Transverse colon (tissue), 4 donors: ENCODE measurements at regions not wholly inside any gene's neighbourhood (a gene's known extent, or its start where the extent isn't known, plus 50 kb on each side); places are given as distances from the start of the nearest gene placed in this dataset.

Experiments used
- POLR2A ChIP-seq: fragments of 450-650 bp; IDR thresholded peaks from one replicate; pipeline ENCODE4 v1.6.1; 2016; ENCODE audit warnings: antibody characterized with exemption, mild to moderate bottlenecking, moderate library complexity
- POLR2AphosphoS5 ChIP-seq, 3 donors: sonication (generic); formaldehyde crosslinking; IDR thresholded peaks; one replicate each; pipeline ENCODE4 v1.6.1; 2016; ENCODE audit warnings: antibody characterized with exemption in 3 of 3
- TF ChIP-seq, protein P1 (sequence below), 5 experiments: fragments of 200-600 bp in 3 of 5; fragments of 450-650 bp in 2 of 5; sonication (generic) in 3 of 5; IDR thresholded peaks; 1 replicate in 2 of 5; 2 replicates in 3 of 5; pipeline ENCODE4 v1.5.1; 2016 to 2017; ENCODE audit warnings: antibody characterized with exemption in 5 of 5, inconsistent platforms in 3 of 5, mild to moderate bottlenecking in 2 of 5, moderate library complexity in 1 of 5

DNA sequence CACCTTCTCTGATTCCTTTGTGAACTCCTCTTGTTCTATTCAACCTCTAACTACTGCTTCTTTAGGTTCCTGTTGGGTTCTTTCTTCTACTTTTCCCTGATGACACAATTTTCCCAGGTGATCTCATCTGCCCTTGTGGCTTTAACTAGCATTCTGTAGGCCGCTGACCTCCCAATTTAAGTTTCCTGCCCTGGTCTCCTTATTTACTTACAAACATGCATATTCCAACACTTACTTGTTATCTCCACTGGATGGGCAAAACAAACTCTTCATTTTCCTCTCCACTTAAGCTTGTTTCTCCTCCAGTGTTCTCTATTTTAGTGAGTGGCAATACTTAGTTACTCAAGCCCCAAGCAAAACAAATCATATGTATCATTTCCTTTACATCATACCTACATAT lies 734.5 kb downstream of the METTL15 start:
- TF ChIP-seq POLR2A = no peak
- TF ChIP-seq, protein P1, sequence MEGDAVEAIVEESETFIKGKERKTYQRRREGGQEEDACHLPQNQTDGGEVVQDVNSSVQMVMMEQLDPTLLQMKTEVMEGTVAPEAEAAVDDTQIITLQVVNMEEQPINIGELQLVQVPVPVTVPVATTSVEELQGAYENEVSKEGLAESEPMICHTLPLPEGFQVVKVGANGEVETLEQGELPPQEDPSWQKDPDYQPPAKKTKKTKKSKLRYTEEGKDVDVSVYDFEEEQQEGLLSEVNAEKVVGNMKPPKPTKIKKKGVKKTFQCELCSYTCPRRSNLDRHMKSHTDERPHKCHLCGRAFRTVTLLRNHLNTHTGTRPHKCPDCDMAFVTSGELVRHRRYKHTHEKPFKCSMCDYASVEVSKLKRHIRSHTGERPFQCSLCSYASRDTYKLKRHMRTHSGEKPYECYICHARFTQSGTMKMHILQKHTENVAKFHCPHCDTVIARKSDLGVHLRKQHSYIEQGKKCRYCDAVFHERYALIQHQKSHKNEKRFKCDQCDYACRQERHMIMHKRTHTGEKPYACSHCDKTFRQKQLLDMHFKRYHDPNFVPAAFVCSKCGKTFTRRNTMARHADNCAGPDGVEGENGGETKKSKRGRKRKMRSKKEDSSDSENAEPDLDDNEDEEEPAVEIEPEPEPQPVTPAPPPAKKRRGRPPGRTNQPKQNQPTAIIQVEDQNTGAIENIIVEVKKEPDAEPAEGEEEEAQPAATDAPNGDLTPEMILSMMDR (IDR thresholded peaks at IDR 0.05) = no peak
- no peak for TF ChIP-seq POLR2AphosphoS5 (IDR thresholded peaks at IDR 0.05)
